Liver (tissue), 7 donors: ENCODE measurements at regions not wholly inside any gene's neighbourhood (a gene's known extent, or its start where the extent isn't known, plus 50 kb on each side); places are given as distances from the start of the nearest gene placed in this dataset.

Experiments used
- DNase-seq: peaks from one replicate; pipeline ENCODE4 v3.0.0-alpha.2; 2017; ENCODE audit warnings: low spot score
- H3K27ac ChIP-seq, 2 donors: one replicate each; pipeline ENCODE4 v1.7.0; 2013; ENCODE audit warnings: inconsistent platforms in 2 of 2, low read length in 2 of 2, control low read depth in 1 of 2, low read depth in 1 of 2, mild to moderate bottlenecking in 1 of 2
- H3K27me3 ChIP-seq, 4 donors: one replicate each; pipeline versions ENCODE4 v1.6.1 to v1.7.0; 2013; ENCODE audit warnings: low read length in 3 of 4, inconsistent platforms in 1 of 4, mild to moderate bottlenecking in 1 of 4, moderate library complexity in 1 of 4; ENCODE audit not compliant: control insufficient read depth in 4 of 4, insufficient read depth in 4 of 4
- H3K36me3 ChIP-seq, 4 donors: one replicate each; pipeline versions ENCODE4 v1.6.1 to v1.7.0; 2013; ENCODE audit warnings: low read length in 3 of 4, mild to moderate bottlenecking in 3 of 4, low read depth in 1 of 4, moderate library complexity in 1 of 4; ENCODE audit not compliant: control insufficient read depth in 4 of 4, insufficient read depth in 3 of 4
- H3K4me1 ChIP-seq, 4 donors: one replicate each; pipeline versions ENCODE4 v1.6.1 to v1.7.0; 2013; ENCODE audit warnings: low read length in 3 of 4, mild to moderate bottlenecking in 3 of 4, moderate library complexity in 1 of 4; ENCODE audit not compliant: control insufficient read depth in 4 of 4, insufficient read depth in 4 of 4
- H3K4me3 ChIP-seq, 3 donors: one replicate each; pipeline versions ENCODE4 v1.6.1 to v1.7.0; 2013; ENCODE audit warnings: low read length in 3 of 3, control low read depth in 1 of 3, low read depth in 1 of 3, mild to moderate bottlenecking in 1 of 3
- H3K9ac ChIP-seq, 2 donors: one replicate each; pipeline ENCODE4 v1.7.0; 2013; ENCODE audit warnings: low read length in 2 of 2, mild to moderate bottlenecking in 2 of 2, moderate library complexity in 2 of 2, control low read depth in 1 of 2, low read depth in 1 of 2
- H3K9me3 ChIP-seq, 4 donors: one replicate each; pipeline versions ENCODE4 v1.6.1 to v1.7.0; 2013; ENCODE audit warnings: low read length in 3 of 4; ENCODE audit not compliant: control insufficient read depth in 4 of 4
- EGR1 ChIP-seq, 2 donors: IDR thresholded peaks; 2 replicates each; pipeline ENCODE4 v1.6.1; 2016 to 2018; ENCODE audit warnings: antibody characterized with exemption in 2 of 2, low read depth in 2 of 2
- FOXA1 ChIP-seq: IDR thresholded peaks from 2 replicates; pipeline ENCODE4 v1.6.1; 2016; ENCODE audit warnings: antibody characterized with exemption
- FOXA2 ChIP-seq: IDR thresholded peaks from 2 replicates; pipeline ENCODE4 v1.6.1; 2016; ENCODE audit warnings: antibody characterized with exemption
- GABPA ChIP-seq, 2 donors: IDR thresholded peaks in 1 of 2; conservative IDR thresholded peaks in 1 of 2; 2 replicates each; pipeline ENCODE4 v1.6.1; 2016; ENCODE audit warnings: antibody characterized with exemption in 2 of 2, mild to moderate bottlenecking in 1 of 2, moderate library complexity in 1 of 2
- HNF4A ChIP-seq, 2 donors: conservative IDR thresholded peaks; 2 replicates each; pipeline ENCODE4 v1.6.1; 2016; ENCODE audit warnings: antibody characterized with exemption in 2 of 2, mild to moderate bottlenecking in 2 of 2
- HNF4G ChIP-seq: IDR thresholded peaks from 2 replicates; pipeline ENCODE4 v1.6.1; 2016; ENCODE audit warnings: antibody characterized with exemption
- JUND ChIP-seq, 2 donors: IDR thresholded peaks; 2 replicates each; pipeline ENCODE4 v1.6.1; 2016; ENCODE audit warnings: antibody characterized with exemption in 2 of 2
- MAX ChIP-seq: IDR thresholded peaks from 2 replicates; pipeline ENCODE4 v1.6.1; 2016; ENCODE audit warnings: antibody characterized with exemption
- NR2F2 ChIP-seq: IDR thresholded peaks from 2 replicates; pipeline ENCODE4 v1.6.1; 2016; ENCODE audit warnings: antibody characterized with exemption
- RAD21 ChIP-seq, 2 donors: IDR thresholded peaks; 2 replicates each; pipeline ENCODE4 v1.6.1; 2016; ENCODE audit warnings: antibody characterized with exemption in 2 of 2, mild to moderate bottlenecking in 2 of 2
- REST ChIP-seq: IDR thresholded peaks from 2 replicates; pipeline ENCODE4 v1.6.1; 2016; ENCODE audit warnings: antibody characterized with exemption, mild to moderate bottlenecking
- RXRA ChIP-seq, 2 donors: IDR thresholded peaks; 2 replicates each; pipeline ENCODE4 v1.6.1; 2017 to 2018; ENCODE audit warnings: antibody characterized with exemption in 2 of 2, mild to moderate bottlenecking in 1 of 2
- SP1 ChIP-seq: IDR thresholded peaks from 2 replicates; pipeline ENCODE4 v1.6.1; 2018; ENCODE audit warnings: antibody characterized with exemption, mild to moderate bottlenecking
- TAF1 ChIP-seq: conservative IDR thresholded peaks from 2 replicates; pipeline ENCODE4 v1.6.1; 2016; ENCODE audit warnings: antibody characterized with exemption, mild to moderate bottlenecking
- YY1 ChIP-seq: IDR thresholded peaks from 2 replicates; pipeline ENCODE4 v1.6.1; 2016; ENCODE audit warnings: antibody characterized with exemption, mild to moderate bottlenecking
- ZBTB33 ChIP-seq: IDR thresholded peaks from 2 replicates; pipeline ENCODE4 v1.6.1; 2016; ENCODE audit warnings: antibody characterized with exemption
- WGBS: extraction: QIAGEN DNeasy Blood & Tissue Kit; methylation state at CpG from one replicate; pipeline ENCODE4 v1.1.7; 2013; 5-methylcytosine and 5-hydroxymethylcytosine counted together
- TF ChIP-seq, protein P1 (sequence below): IDR thresholded peaks from 2 replicates; pipeline ENCODE4 v1.6.1; 2016; ENCODE audit warnings: antibody characterized with exemption
- donor health status: healthy.
- donor health status: healthy.
- donor health status: healthy.
- donor health status: healthy.

DNA sequence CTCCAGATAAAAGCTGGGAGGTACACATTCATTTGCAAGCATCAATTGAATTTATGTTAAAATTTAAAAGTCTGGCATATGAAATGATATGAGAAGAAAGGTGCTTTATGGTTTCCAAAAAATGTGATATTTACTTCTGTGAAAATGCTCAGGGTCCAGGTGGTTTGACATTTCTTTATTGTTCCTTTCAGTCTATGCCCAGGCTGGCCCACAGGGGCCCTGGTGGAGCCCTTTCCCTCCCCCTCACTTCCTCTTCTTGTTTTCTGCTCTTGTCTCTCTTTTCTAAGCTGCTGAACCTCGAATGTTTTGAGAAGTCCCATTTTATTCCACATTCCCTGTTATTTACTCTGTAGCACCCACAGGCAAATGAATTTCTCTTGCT is 127.8 kb downstream of the HS3ST3B1 start:
- TF ChIP-seq JUND (IDR thresholded peaks at IDR 0.05) (no peak), RAD21 (IDR thresholded peaks at IDR 0.05) (no peak), NR2F2 (no peak), ZBTB33 (no peak), SP1 (no peak), HNF4A (conservative IDR thresholded peaks at IDR 0.05) (no peak), HNF4G (no peak), GABPA (IDR thresholded peaks at IDR 0.05 in 1 of 2, conservative IDR thresholded peaks at IDR 0.05 in 1 of 2) (no peak), YY1 (no peak), TAF1 (no peak), REST (no peak), FOXA1 (no peak), EGR1 (IDR thresholded peaks at IDR 0.05; ENCODE audit: low read depth in 2 of 2) (no peak), FOXA2 (no peak), RXRA (IDR thresholded peaks at IDR 0.05) (no peak), MAX (no peak)
- TF ChIP-seq, protein P1, sequence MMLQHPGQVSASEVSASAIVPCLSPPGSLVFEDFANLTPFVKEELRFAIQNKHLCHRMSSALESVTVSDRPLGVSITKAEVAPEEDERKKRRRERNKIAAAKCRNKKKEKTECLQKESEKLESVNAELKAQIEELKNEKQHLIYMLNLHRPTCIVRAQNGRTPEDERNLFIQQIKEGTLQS = no peak
- 27% methylated on average over 1 of the region's 1 CpG for WGBS
- H3K27me3 ChIP-seq = no peaks in the 10 kb centered on the region
- H3K4me3 ChIP-seq = no peak overlapping the region
- H3K9me3 ChIP-seq = no peaks in the 10 kb centered on the region
- H3K9ac ChIP-seq = no peak overlapping the region
- no peak for DNase-seq
- no peaks in the 10 kb centered on the region for H3K36me3 ChIP-seq
- H3K4me1 ChIP-seq = peaks cover 0 to 3% (median 0%) of the 10 kb centered on the region in 4 donors
- no peak overlapping the region for H3K27ac ChIP-seq

DNA sequence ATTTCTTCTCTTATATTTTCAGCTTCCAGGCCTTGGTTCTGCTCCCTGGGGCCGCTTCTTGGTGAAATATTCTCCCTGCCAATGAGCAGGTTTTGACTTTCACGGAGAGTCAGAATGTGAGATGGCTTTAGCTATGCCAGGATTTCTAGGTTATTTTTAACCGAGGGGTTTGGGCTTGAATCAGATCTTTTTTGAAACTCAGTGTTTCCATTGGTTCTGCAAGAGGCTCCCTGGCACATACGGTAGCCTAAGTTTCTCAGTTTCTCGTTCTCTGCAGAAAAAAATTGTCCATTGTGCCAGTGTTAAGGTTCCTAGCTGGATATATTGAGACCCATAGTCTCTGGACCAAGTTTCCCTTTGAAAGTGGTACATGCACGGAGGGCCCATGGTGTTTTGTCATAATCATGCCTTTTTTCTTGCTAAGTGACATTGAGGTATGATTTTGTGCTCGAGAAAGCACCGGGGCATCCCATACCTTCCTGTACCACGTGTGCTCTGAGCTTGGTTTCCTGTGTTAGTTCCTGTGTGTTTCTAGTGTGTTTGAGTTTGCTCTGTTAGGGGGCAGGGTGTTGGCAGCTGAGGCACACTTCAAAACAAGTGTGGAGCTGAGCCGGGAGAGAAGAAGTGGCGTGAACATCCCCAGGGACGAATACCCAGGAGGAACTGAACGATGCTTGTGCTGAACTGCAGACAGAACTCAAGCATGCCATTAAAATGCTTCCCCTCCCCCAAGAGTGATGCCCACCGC is 127.2 kb downstream of the HS3ST3B1 start:
- 72% methylated on average over 14 of the region's 14 CpGs for WGBS
- H3K27me3 ChIP-seq = no peaks in the 10 kb centered on the region
- peaks cover 0 to 3% (median 0%) of the 10 kb centered on the region in 4 donors for H3K4me1 ChIP-seq
- H3K9ac ChIP-seq = no peak overlapping the region
- H3K9me3 ChIP-seq = no peaks in the 10 kb centered on the region
- H3K36me3 ChIP-seq = peaks cover 0 to 2% (median 0%) of the 10 kb centered on the region in 4 donors
- no peak overlapping the region for H3K27ac ChIP-seq
- no peak overlapping the region for H3K4me3 ChIP-seq
- DNase-seq = no peak
- TF ChIP-seq REST (no peak), RXRA (IDR thresholded peaks at IDR 0.05) (no peak), FOXA1 (no peak), HNF4G (no peak), JUND (IDR thresholded peaks at IDR 0.05) (no peak), ZBTB33 (no peak), HNF4A (conservative IDR thresholded peaks at IDR 0.05) (no peak), SP1 (no peak), YY1 (no peak), GABPA (IDR thresholded peaks at IDR 0.05 in 1 of 2, conservative IDR thresholded peaks at IDR 0.05 in 1 of 2) (no peak), RAD21 (IDR thresholded peaks at IDR 0.05) (no peak), NR2F2 (no peak), FOXA2 (no peak)
